ENCODE measurements at regions not wholly inside any gene's neighbourhood (a gene's known extent, or its start where the extent isn't known, plus 50 kb on each side); places are given as distances from the start of the nearest gene placed in this dataset.

DNA sequence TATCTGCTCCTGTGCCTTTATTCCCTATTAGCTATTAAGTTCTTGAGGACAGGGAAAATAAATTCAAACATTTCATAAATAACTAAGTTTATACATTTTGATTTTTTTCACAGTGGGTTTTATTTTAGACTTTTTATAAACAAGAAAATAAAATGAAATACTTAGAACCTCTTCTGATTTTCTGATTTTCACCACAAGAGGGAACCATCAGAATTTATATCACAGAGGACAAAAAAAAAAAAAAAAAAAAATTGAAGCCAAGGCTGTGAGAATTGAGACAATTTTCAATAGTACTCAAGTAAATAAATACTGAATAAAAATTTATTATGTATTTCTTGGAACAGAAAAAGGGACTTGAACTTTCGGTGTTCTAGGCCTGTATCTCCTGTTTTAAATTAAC, 288.1 kb downstream of the SH3BGRL start:
- peak; percentile 3 for DNase-seq

DNA sequence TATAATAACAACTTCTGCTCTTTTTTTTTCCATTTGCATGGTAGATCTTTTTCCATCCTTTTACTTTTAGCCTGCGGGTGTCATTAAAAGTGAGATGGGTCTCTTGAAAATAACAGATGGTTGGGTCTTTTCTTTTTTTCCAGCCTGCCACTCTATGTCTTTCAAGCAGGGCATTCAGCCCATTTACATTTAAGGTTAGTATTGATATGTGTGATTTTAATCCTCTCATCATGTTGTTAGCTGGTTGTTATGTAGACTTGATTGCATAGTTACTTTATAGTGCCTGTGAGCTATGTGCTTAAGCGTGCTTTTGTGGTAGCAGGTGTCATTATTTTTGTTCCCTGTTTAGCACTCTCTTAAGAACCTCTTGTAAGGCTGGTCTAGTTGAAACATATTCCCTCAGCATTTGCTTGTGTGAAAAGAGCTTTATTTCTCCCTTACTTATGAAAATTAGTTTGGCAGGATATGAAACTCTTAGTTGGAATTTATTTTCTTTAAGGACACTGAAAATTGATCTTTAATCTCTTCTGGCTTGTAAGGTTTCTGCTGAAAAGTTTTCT, 326.1 kb downstream of the SH3BGRL start:
- DNase-seq: no peak

DNA sequence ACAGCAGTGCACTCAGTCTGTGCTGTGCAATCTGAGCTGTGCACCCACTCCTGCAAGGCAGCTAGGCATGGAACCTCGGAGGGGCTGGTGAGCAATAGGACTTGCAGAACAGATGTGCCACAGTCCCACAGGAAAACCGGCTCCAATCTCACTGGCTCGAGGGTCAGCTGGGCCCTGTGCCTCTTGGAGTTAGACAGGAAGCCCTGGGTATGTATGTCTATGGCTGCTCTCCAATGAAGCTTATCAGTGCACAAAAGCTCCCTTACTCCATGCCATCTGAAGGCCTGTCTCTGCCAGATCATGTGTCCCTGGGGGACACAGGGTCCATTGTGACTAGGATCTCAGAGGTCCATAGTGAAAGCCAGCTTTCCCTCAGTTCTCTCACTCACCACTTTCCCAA, 335.8 kb downstream of the SH3BGRL start:
- DNase-seq: no peak

DNA sequence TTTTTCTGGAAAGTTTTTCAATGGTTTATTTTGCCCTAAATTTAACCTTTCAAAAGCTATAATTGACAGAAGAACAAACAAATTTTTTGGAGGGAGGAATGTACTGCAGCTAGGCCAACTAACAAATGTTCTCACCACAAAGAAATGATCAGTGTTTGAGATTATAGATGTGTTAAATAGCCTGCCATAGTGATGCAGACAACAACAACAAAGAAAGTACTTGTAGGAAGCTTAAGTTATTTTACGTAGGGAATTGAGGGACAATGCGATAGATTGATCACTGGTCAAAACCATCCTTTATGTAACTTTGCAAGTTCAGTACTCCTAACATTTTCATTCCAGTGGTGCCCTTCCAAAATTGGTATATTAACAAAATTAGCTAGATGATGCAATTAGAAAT, 340.4 kb downstream of the SH3BGRL start:
- no peak for DNase-seq

DNA sequence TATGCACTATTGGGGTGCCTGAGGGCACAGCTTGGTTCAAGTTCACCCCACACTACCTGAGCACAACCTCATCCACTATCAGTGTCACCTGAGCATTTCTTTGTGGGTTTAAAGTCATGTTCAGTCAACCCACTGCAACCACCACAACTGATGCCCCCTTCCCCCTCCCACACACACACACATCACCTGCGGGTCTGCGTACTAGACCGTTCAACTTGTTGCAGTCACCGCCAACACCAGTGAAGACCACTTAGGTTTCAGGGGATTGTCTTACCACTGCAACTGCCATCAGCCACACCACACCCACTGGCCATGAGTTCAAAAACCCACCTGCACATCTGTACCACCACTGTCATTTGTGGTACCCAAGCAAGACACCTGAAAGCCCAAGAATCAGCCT, 355.0 kb downstream of the SH3BGRL start:
- DNase-seq: no peak

DNA sequence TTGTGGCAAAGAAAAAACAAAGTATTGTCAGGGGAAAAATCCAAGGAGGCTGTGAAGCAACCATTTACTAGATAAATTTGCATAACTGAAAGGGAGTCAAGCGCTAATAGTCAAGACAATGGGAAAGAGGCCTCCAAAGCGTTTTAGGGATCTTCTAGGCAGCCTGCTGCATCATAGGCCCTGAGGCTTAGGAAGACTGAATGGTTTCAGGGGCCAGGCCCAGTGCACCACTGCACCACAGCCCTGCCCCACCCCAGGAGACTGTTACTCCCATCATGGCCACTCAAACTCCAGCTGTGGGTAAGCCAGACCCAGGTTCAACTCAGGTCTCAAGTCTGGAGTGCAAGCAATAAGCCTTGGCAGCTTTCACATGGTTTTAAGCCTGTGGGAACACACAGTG, 362.9 kb downstream of the SH3BGRL start:
- no peak for DNase-seq

DNA sequence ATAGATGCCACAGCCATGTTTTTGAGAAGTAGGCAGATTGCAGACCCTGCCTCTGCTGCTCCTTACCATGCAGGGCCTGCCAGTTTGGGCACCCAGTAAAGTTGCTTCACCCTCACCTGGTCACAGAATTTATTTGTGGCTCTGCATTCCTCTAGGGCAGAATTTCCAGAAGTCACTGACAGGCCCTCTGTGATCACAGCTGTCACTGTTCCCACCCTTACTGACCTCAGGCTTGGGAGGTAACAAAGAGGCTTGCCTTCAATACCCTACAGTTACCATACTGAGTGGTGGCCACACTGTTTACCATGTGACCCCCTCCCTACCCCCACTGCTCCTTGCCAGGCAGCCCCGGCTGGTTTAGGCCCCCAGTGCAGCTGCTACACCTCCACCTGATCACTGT, 375.1 kb downstream of the SH3BGRL start:
- no peak for DNase-seq

DNA sequence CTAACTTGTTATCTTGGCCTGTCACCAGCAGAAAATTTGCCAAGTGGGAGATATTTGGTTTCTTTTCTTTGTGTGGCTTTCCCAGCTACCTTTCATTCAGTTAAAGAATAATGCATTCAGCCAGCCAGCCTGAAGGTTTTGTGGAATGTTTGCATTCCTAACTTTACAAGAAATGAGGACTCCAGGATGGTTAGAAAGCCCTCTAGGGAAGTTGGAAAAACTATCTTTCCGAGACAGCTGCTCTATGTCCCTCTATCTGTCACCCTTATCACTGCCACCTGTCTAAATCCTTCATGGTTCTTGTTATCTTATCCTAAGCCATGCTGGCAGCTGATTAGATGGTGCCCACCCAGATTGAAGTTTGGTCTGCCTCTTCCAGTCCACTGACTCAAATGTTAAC, 384.2 kb downstream of the SH3BGRL start:
- peak; percentile 0 for DNase-seq

DNA sequence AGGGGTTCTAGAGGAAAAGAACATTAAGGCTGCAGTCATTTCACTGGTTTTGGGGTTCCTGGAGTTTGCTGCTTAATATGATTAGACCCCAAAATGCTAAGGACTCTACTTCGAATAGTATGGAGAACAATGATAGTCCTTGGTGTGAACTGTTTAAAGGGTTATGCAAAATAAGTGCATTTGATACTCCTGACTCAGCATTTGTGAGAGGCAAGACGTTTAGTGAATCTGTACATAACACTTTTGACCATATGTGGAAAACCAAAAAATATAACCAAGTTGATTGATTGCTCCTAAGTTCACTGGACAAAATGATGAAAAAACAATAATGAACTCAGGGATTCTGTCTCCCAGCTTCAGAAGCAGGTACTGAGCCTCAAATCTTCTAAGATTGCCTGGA, 414.1 kb downstream of the SH3BGRL start:
- DNase-seq: no peak

DNA sequence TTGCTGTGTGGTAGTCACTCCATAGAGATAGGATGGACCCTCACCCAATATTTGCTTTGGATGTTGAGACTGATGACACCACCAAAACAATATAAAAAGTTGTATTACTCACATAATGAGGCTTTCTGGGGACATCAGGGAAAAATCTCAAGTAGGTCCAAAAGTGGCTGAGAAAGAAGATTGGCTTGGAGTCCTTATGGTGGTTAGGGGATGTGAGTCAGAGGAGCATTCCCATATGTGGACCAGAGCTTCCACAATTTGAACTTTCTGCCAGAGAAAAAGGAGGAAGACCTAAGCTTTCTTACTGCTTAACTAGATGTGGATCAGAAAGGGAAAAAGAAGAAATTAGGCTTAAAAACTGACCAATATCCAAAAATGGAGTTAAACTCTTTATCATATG, 460.5 kb downstream of the SH3BGRL start:
- DNase-seq: no peak

DNA sequence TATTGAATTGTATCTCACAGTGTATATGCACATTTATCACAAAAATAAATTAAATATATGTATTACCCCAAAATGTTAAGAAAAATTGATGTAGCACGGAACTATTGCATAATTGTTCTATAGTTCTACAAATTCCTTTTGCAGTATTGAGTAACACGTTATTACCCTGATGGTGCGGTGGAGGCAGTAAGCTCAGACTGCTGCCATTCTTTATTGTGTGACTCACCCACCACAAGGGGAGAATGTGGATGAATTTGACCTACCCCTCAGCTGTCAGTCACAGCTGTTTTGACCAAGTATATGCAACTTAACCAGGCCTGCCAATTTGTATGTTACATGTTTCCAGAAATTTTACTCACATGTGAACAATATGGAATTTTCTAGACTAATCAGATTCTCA, 506.6 kb downstream of the SH3BGRL start:
- no peak for DNase-seq

DNA sequence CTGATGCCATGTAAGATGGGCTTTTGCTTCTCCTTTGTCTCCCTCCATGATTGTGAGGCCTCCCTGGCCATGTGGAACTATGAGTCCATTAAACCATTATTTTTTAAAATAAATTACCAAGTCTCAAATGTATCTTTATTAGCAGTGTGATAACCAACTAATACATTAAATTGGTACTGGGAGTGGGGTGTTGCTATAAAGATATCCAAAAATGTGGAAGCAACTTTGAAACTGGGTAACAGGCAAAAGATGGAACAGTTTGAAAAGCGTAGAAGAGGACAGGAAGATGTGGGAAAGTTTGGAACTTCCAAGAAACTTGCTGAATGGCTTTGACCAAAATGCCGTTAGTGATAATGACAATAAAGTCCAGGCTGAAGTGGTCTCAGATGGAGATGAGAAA, 526.7 kb downstream of the SH3BGRL start:
- no peak for DNase-seq

DNA sequence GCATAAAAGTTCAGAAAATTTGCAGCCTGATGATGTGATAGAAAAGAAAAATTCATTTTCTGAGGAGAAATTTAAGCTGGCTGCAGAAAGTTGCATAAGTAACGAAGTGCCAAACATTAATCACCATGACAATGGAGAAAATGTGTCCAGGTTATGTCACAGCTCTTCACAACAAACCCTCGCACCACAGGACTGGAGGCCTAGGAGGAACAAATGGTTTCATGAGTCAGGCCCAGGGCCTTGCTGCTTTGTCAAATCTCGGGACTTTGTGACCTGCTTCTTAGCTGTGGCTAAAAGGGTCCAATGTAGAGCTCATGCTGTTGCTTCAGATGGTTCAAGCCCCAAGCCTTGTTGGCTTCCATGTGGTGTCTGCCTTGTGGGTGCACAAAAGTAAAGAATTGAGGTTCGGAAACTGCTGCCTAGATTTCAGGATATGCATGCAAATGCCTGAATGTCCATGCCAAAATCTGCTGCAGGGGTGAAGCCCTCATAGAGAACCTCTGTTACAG, 527.4 kb downstream of the SH3BGRL start:
- DNase-seq: no peak

DNA sequence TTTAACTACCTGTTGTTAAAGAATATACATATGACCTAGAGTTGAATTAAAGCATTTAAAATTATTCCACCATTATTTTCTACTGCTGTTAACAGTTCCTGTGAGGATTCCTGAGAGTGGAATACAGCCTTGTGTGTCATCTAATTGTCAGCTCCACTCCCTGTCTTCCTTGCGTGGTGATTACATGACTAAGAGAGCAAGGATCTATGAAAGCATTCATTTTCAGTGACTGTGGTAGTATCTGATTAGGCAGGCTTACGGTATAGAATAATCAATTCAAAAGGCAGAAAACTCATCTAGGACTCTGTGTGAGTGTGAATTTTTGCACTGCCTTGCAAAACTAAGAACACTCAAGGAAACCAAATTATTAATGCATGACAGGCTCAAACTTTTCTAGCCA, 577.8 kb downstream of the SH3BGRL start:
- no peak for DNase-seq

DNA sequence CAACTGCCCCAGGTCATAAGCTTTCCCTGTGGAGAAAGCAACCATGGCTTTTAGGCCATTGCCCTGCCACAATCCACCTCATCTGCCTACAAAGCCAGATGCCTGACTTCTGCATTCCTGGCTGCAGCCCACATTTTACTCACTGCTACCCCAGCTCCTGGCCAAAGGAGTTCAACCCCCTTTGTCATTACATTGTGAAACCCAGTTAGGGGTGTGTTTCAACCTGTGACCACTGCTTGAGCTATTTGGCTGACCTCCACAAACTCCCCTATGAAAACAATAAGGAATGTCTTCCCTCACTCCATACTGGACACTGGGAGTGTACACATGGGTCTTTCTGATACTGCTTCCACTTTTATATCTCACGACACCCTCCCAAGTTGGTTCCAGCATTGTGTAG, 589.2 kb downstream of the SH3BGRL start:
- no peak for DNase-seq
